K562 (cell line): ENCODE measurements at regions not wholly inside any gene's neighbourhood (a gene's known extent, or its start where the extent isn't known, plus 50 kb on each side); places are given as distances from the start of the nearest gene placed in this dataset.

Experiments used
- DMBX1 ChIP-seq: fragments of 250-450 bp; sonication (Bioruptor Pico); IDR thresholded peaks from 2 replicates; pipeline ENCODE4 v1.8.0; 2022; ENCODE audit warnings: inconsistent platforms, mild to moderate bottlenecking, moderate library complexity, borderline replicate concordance
- EP300 ChIP-seq: IDR thresholded peaks from 2 replicates; pipeline ENCODE4 v1.6.1; 2012; ENCODE audit warnings: low read length, improper control_type of control experiment
- HDAC6 ChIP-seq: IDR thresholded peaks from 2 replicates; pipeline ENCODE4 v1.6.1; 2012; ENCODE audit warnings: low read depth, mild to moderate bottlenecking, control low read depth, inconsistent platforms, low read length, moderate library complexity
- MAZ ChIP-seq, 2 experiments: fragments of 450-650 bp in 1 of 2; sonication (generic) in 1 of 2; formaldehyde crosslinking; IDR thresholded peaks in 1 of 2; conservative IDR thresholded peaks in 1 of 2; 2 replicates each; pipeline versions ENCODE4 v1.4.0 to v1.5.0; 2020; ENCODE audit warnings: mild to moderate bottlenecking in 1 of 2, missing genetic modification reagents in 1 of 2
- POLR2AphosphoS2 ChIP-seq: IDR thresholded peaks from 2 replicates; pipeline ENCODE4 v1.6.1; 2012; ENCODE audit warnings: low read length, improper control_type of control experiment
- POLR2H ChIP-seq: IDR thresholded peaks from 2 replicates; pipeline ENCODE4 v1.6.1; 2016; ENCODE audit warnings: missing genetic modification characterization, low read depth, mild to moderate bottlenecking, control low read depth, missing compliant biosample characterization, moderate library complexity
- RNF2 ChIP-seq: sonication (generic); IDR thresholded peaks from 2 replicates; pipeline ENCODE4 v1.6.1; 2016
- TAL1 ChIP-seq: fragments of 450-650 bp; IDR thresholded peaks from 2 replicates; pipeline ENCODE4 v1.6.1; 2016; ENCODE audit warnings: mild to moderate bottlenecking
- ZNF644 ChIP-seq: fragments of 200-800 bp; sonication (Bioruptor generic); IDR thresholded peaks from 2 replicates; pipeline ENCODE4 v1.6.1; 2016; ENCODE audit warnings: low read depth, missing genetic modification characterization, missing compliant biosample characterization
- TF ChIP-seq, protein P1 (sequence below): fragments of 250-450 bp; sonication (Bioruptor Pico); IDR thresholded peaks from 2 replicates; pipeline ENCODE4 v1.4.0; 2020; ENCODE audit warnings: mild to moderate bottlenecking
- TF ChIP-seq, protein P2 (sequence below), 2 experiments: fragments of 200-800 bp in 1 of 2; sonication (Bioruptor generic) in 1 of 2; sonication (generic) in 1 of 2; formaldehyde crosslinking in 1 of 2; IDR thresholded peaks in 1 of 2; conservative IDR thresholded peaks in 1 of 2; 2 replicates each; pipeline versions ENCODE4 v1.5.0 to v1.6.1; 2016 to 2020; ENCODE audit warnings: missing compliant biosample characterization in 1 of 2, missing genetic modification characterization in 1 of 2, missing genetic modification reagents in 1 of 2

DNA sequence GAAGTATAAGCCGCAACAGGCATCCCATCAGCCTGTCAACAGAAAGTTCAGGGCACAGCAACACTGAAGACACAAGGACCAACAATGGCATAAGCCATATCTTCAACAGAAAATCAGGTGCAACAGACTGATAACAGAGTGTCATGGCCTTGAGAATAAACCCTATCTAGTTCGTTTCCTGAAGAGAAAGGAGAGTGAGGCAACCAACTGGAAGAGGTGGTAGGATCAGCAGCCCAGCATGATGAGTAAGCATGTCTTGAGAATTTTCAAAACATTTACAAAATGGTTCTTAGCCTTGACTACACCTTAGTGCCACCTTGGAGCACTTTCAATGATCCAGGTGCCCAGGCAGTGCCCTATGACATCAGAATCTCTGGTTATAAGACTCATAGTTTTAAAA lies 290.2 kb upstream of the SEMA3C start (continued):
- TF ChIP-seq, protein P1, sequence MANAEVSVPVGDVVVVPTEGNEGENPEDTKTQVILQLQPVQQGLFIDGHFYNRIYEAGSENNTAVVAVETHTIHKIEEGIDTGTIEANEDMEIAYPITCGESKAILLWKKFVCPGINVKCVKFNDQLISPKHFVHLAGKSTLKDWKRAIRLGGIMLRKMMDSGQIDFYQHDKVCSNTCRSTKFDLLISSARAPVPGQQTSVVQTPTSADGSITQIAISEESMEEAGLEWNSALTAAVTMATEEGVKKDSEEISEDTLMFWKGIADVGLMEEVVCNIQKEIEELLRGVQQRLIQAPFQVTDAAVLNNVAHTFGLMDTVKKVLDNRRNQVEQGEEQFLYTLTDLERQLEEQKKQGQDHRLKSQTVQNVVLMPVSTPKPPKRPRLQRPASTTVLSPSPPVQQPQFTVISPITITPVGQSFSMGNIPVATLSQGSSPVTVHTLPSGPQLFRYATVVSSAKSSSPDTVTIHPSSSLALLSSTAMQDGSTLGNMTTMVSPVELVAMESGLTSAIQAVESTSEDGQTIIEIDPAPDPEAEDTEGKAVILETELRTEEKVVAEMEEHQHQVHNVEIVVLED, result no peak
- TF ChIP-seq TAL1, result peak; percentile 79
- TF ChIP-seq RNF2, result peak; percentile 78
- TF ChIP-seq, protein P2, sequence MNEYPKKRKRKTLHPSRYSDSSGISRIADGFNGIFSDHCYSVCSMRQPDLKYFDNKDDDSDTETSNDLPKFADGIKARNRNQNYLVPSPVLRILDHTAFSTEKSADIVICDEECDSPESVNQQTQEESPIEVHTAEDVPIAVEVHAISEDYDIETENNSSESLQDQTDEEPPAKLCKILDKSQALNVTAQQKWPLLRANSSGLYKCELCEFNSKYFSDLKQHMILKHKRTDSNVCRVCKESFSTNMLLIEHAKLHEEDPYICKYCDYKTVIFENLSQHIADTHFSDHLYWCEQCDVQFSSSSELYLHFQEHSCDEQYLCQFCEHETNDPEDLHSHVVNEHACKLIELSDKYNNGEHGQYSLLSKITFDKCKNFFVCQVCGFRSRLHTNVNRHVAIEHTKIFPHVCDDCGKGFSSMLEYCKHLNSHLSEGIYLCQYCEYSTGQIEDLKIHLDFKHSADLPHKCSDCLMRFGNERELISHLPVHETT (CRISPR knock-in tag; conservative IDR thresholded peaks at IDR 0.05 in 1 of 2, IDR thresholded peaks at IDR 0.05 in 1 of 2), result peak in 1 of 2 experiments; percentile 55; a peak in 1 of 4 replicates
- peak; percentile 37; the same call in 1 of the 2 replicates for TF ChIP-seq POLR2H (tag)
- TF ChIP-seq ZNF644 (tag), result no peak
- no peak for TF ChIP-seq MAZ (CRISPR knock-in tag; conservative IDR thresholded peaks at IDR 0.05 in 1 of 2, IDR thresholded peaks at IDR 0.05 in 1 of 2)
- TF ChIP-seq POLR2AphosphoS2, result no peak
- peak; percentile 93 for TF ChIP-seq EP300
- peak; percentile 19; the same call in 1 of the 2 replicates for TF ChIP-seq DMBX1 (CRISPR knock-in tag)
- no peak for TF ChIP-seq HDAC6
- TF ChIP-seq, all 486 proteins: peak for 64
